Upper lobe of left lung (tissue), 4 donors: ENCODE measurements at regions not wholly inside any gene's neighbourhood (a gene's known extent, or its start where the extent isn't known, plus 50 kb on each side); places are given as distances from the start of the nearest gene placed in this dataset.

Experiments
- POLR2AphosphoS5 ChIP-seq, 2 donors: sonication (generic); formaldehyde crosslinking; IDR thresholded peaks; one replicate each; pipeline ENCODE4 v1.5.1; 2017; ENCODE audit warnings: antibody characterized with exemption in 2 of 2
- TF ChIP-seq, protein P1 (sequence below), 6 experiments: fragments of 450-650 bp in 4 of 6; fragments of 200-600 bp in 2 of 6; sonication (generic) in 2 of 6; IDR thresholded peaks; one replicate each; pipeline ENCODE4 v1.5.1; 2016 to 2019; ENCODE audit warnings: antibody characterized with exemption in 6 of 6

DNA sequence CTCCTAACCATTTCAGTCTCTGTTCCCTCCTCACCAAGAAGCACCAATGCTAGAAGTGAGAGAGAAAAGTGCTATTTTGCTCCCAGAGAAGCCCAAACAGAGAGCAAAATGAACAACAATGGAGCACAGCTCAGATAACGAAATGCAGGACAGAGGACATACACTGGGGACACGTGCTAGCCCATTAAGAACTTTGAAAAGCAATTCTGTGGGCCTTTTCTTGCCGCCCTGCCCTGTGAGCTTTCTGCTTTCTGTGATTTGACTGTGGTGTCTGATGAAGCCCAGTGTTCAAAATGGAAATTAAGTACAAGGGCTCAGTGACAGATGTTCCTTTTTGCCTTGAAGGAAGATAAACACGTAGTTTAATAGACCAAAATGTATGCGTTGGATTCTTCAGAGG lies 130.8 kb downstream of the S1PR1 start:
- TF ChIP-seq, protein P1, sequence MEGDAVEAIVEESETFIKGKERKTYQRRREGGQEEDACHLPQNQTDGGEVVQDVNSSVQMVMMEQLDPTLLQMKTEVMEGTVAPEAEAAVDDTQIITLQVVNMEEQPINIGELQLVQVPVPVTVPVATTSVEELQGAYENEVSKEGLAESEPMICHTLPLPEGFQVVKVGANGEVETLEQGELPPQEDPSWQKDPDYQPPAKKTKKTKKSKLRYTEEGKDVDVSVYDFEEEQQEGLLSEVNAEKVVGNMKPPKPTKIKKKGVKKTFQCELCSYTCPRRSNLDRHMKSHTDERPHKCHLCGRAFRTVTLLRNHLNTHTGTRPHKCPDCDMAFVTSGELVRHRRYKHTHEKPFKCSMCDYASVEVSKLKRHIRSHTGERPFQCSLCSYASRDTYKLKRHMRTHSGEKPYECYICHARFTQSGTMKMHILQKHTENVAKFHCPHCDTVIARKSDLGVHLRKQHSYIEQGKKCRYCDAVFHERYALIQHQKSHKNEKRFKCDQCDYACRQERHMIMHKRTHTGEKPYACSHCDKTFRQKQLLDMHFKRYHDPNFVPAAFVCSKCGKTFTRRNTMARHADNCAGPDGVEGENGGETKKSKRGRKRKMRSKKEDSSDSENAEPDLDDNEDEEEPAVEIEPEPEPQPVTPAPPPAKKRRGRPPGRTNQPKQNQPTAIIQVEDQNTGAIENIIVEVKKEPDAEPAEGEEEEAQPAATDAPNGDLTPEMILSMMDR (IDR thresholded peaks at IDR 0.05): no peak
- TF ChIP-seq POLR2AphosphoS5 (IDR thresholded peaks at IDR 0.05): no peak
